ENCODE measurements at regions not wholly inside any gene's neighbourhood (a gene's known extent, or its start where the extent isn't known, plus 50 kb on each side); places are given as distances from the start of the nearest gene placed in this dataset.

- no peaks in the 10 kb centered on the region for H3K36me3 ChIP-seq
- TF ChIP-seq CTCF (IDR thresholded peaks at IDR 0.05) = no peak
- no peak for TF ChIP-seq POLR2A (IDR thresholded peaks at IDR 0.05)
- DNase-seq = no peak
- H3K9me3 ChIP-seq = no peaks in the 10 kb centered on the region
- H3K4me1 ChIP-seq = peaks cover 0 to 4% of the 10 kb centered on the region in 2 donors
- no peaks in the 10 kb centered on the region for H3K27me3 ChIP-seq
- no peak overlapping the region for H3K4me3 ChIP-seq (replicated peaks in 1 of 3)
- 68 to 79% methylated on average over 21 to 23 of the region's 24 CpGs for WGBS, 2 donors
- no peak overlapping the region for H3K27ac ChIP-seq
- intact Hi-C loops (cut with DNase I) = no loop called here
These were observed 209.2 kb downstream of the ANKRD60 start for GRCh38 chr20:58019027-58019849.

DNA sequence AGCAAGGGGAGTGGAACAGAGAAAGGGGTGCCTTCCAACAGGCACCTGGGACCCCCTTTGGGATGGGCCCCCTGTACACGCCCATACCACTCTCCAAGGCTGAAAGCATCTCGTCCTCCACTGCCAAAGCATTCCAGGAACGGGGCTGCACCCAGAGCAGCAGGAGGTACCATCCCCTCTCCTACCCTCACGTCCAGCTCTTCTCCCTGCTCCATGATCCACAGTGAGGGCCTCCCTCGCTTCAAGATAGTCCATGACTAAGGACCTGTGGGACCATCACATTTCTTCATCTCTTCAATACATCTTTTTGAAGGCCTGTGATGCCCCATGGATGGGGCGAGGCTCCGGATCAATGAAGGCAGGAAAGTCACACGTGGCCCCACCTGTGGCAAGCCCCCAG, 209.9 kb downstream of the ANKRD60 start:
- TF ChIP-seq POLR2A (IDR thresholded peaks at IDR 0.05) = no peak
- no peak for TF ChIP-seq CTCF (IDR thresholded peaks at IDR 0.05)
- peaks cover 0 to 4% of the 10 kb centered on the region in 2 donors for H3K4me1 ChIP-seq
- WGBS, 2 donors = 78 to 86% methylated on average over 8 of the region's 8 CpGs
- no peak overlapping the region for H3K4me3 ChIP-seq (replicated peaks in 1 of 3)
- no peaks in the 10 kb centered on the region for H3K36me3 ChIP-seq
- DNase-seq = no peak
- no peak overlapping the region for H3K27ac ChIP-seq
- intact Hi-C loops (cut with DNase I) = no loop called here
- no peaks in the 10 kb centered on the region for H3K9me3 ChIP-seq
- H3K27me3 ChIP-seq = no peaks in the 10 kb centered on the region

DNA sequence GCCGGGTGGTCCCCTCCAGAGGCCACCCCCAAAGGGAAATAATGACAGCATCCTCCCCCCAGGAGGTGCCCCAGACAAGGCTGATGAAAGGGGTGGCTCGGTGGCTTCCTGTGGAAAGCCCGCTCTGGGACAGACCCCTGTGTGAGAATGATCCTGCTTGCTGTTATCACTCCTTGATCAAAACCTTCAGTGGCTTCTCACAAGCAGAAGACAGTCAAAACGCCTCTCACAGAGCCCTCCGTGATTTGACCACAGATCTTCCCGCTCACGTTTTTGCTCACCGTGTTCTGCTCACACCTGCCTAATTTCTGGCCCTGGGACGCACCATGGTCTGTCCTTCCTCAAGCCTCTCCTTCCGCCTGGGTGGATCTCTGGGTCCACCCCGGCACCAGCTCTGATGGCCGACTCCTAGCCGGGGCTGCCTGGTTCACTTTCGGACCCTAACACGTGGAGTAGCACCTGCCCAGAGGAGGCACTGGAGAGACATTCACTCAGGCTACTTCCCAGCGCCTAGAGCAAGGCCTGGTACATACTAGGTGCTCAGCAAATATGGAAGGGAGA, 210.4 kb downstream of the ANKRD60 start:
- H3K4me3 ChIP-seq (replicated peaks in 1 of 3) = no peak overlapping the region
- no peak overlapping the region for H3K27ac ChIP-seq
- TF ChIP-seq CTCF (IDR thresholded peaks at IDR 0.05) (no peak), POLR2A (IDR thresholded peaks at IDR 0.05) (no peak)
- intact Hi-C loops (cut with DNase I) = no loop called here
- H3K9me3 ChIP-seq = no peaks in the 10 kb centered on the region
- no peaks in the 10 kb centered on the region for H3K36me3 ChIP-seq
- H3K4me1 ChIP-seq = peaks cover 0 to 4% of the 10 kb centered on the region in 2 donors
- WGBS, 2 donors = 82 to 85% methylated on average over 11 to 15 of the region's 16 CpGs
- no peak for DNase-seq
- H3K27me3 ChIP-seq = no peaks in the 10 kb centered on the region

GRCh38 chr20:58017231-58017969, 211.1 kb downstream of the ANKRD60 start:
- TF ChIP-seq CTCF (IDR thresholded peaks at IDR 0.05) (no peak), POLR2A (IDR thresholded peaks at IDR 0.05) (no peak)
- WGBS, 2 donors = 72 to 76% methylated on average over 20 of the region's 20 CpGs
- no peak for DNase-seq
- no peaks in the 10 kb centered on the region for H3K27me3 ChIP-seq
- no peak overlapping the region for H3K4me3 ChIP-seq (replicated peaks in 1 of 3)
- H3K9me3 ChIP-seq = no peaks in the 10 kb centered on the region
- peaks cover 0 to 4% of the 10 kb centered on the region in 2 donors for H3K4me1 ChIP-seq
- H3K36me3 ChIP-seq = no peaks in the 10 kb centered on the region
- H3K27ac ChIP-seq = no peak overlapping the region
- intact Hi-C loops (cut with DNase I) = no loop called here

- H3K4me3 ChIP-seq (replicated peaks in 1 of 3) = no peak overlapping the region
- H3K4me1 ChIP-seq = peaks cover 0 to 4% of the 10 kb centered on the region in 2 donors
- no peak for DNase-seq
- no peak overlapping the region for H3K27ac ChIP-seq
- no peaks in the 10 kb centered on the region for H3K9me3 ChIP-seq
- intact Hi-C loops (cut with DNase I) = no loop called here
- 95 to 98% methylated on average over 2 of the region's 2 CpGs for WGBS, 2 donors
- TF ChIP-seq POLR2A (IDR thresholded peaks at IDR 0.05) (no peak), CTCF (IDR thresholded peaks at IDR 0.05) (no peak)
- H3K27me3 ChIP-seq = no peaks in the 10 kb centered on the region
- no peaks in the 10 kb centered on the region for H3K36me3 ChIP-seq
These were observed 211.7 kb downstream of the ANKRD60 start for GRCh38 chr20:58016779-58017178.
